HG02588 (cell line): ENCODE measurements at regions not wholly inside any gene's neighbourhood (a gene's known extent, or its start where the extent isn't known, plus 50 kb on each side); places are given as distances from the start of the nearest gene placed in this dataset.
"Not testable (repeated sequence)": the region's sequence is repeated elsewhere in the genome, so short reads cannot be mapped to it uniquely, and the experiment has no call there.

ENCODE experiments used
- ATAC-seq: cut with Tn5 transposase; IDR thresholded peaks from one replicate; pipeline ENCODE4 v1.9.1; 2021; ENCODE audit warnings: mild to moderate bottlenecking, moderate library complexity; ENCODE audit not compliant: unreplicated experiment

DNA sequence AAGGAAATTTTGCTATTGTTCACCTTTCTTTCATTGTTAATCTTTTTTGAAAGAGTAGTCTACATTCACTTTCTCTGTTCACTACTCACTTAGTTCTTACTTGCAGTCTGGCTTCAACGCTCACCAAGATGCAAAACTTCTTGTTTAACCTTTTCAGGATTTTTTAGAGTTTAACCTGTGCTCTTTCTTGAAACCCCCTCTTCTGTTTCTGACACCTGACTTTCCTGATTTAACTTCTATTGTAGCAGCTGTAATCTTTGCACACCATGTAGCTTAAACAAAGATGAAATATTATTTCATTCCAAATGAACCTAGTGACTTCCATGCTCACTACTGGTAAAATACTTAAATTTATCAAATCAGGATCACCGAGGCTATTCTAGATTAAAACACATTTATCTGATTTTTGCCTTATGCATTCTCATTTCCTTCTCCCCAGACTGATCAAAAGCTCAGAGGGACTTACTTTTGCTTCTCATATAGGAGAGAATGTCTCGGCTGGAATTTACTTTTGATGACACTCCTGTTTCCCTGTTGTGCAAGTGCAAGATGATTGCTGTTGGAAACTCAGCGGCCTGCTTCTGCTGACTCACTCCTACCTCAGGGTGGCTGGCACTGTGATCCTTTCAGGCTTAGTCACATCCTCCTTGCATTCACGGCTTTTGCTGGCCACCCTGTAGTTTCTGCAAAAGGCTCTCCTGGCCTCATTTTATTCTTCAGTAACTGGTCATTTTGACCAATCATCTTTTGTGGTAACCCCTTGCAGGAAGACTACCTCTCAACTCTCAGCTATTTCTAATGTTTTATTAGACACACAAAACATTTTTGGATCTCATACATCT, 109.3 kb upstream of the IFNE start:
- ATAC-seq: no peak

DNA sequence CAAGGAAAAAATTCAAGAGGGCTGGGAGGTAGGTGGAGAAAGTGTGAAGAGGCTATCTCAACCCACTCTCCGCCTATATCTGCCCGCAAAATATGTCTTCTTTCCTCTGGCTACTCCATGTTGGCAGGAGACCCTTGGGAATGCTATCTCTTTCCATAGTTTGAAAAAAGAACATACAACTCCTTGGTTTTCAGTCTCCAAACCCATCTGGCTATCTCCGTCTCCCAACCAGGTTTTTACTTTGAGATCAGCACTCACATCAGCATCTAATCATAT, 109.9 kb upstream of the IFNE start:
- ATAC-seq: no peak

DNA sequence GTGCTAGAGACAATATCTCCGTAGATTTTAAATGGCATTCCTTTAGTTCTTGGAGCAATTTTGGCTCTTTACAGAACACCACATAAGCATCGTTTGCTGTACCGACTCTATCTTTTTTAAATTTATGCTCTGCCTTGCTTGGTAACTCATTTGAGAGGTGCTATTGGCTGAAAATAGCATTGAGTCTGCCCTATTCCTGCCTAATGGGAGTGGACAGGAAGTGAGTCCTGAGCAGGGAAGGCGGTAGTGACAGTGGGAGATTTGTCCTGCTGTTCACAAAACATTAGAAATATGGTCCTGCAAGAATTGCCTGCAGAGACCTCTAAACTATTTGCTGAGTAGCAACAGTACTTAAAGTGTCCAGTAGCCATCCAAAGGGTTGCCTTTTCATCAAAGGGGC, 115.2 kb upstream of the IFNE start:
- no peak for ATAC-seq

DNA sequence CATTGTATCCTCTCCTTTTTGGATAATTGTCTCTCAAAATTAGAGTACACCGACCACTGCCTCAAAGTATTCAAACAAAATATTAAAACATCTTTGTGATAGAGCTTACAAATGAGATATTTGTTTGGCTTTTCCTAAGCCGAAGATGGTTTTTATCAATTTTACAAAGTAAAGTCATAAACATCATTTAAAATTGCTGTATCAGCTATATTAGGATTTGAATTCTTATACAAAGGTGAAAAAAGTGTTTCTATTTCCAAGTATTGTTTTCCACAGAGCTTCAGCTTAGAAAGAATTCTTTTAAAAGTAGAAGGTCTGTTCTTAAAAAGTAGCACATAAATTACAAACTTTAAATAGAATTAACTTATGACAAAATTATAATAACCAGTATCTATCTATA, 116.6 kb upstream of the IFNE start:
- no peak for ATAC-seq

DNA sequence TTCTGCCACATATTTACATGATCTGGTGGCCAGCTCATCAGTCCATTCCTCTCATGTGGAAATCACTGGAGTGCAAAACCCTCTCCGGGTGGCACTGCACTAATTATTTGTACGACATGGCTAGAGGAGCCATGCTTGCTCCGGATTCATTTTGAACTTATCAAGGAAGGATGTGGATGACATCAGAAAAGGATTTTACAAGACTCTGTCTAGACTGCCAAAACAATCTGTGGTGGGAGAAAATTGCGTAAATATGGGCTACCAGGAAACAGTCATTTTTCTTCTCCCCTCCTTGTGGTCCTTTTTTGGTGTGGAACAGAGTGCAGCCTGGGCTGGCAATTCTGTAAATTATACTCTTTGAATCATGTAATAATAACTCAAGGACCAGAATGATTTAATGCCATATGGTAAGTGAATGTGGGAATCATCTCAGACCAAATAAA, 123.4 kb upstream of the IFNE start:
- ATAC-seq: no peak

DNA sequence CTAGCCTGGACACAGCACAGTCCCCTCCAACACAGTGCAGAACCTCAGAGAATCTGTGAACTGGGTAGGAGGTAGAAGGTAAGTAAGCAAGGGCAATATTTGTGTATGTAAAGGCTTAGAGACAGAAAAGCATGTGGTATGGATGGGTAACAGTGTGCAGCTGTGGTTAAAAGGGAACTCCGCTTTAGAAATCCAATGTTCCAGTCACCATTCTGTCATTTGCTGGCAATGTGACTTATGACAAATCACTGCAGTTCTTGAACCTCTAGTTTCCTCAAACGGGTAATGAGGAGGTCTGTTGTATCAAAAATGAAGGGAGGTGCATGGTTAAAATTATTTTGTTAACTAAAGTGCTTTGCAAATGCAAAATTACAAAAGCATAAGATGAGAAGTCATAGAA, 125.5 kb upstream of the IFNE start:
- ATAC-seq: no peak

DNA sequence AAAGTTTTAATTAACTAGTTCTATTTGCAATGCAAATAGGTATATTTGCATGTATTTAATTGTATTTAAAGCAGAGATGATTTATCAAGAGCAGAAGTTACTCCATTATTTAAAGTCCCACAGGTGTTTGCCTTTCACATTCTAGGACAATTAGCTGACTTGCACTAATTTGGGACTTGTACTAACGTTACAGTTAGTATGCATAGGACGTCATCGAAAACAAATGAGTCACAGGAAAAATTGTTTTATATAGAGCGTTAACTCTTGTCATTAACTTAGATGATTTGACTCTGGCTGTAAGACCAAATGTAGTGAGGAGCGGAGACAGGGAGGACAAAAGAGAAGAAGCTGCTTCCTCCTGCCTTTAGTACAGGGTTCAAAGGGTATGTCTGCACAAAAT, 126.1 kb upstream of the IFNE start:
- no peak for ATAC-seq

DNA sequence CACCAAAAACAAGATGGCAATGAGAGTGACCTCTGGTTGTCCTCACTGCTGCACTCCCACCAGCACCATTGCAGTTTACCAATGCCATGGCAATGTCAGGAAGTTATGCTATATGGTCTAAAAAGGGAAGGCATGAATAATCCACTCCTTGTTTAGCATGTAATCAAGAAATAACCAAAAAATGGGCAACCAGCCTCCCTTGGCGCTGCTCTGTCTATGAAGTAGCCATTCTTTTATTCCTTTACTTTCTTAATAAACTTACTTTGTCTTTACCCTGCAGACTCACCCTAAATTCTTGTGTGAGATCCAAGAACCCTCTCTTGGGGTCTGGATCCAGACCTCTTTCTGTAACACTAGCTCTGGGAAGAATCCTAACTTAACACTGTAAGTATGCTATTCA, 127.4 kb upstream of the IFNE start:
- no peak for ATAC-seq

DNA sequence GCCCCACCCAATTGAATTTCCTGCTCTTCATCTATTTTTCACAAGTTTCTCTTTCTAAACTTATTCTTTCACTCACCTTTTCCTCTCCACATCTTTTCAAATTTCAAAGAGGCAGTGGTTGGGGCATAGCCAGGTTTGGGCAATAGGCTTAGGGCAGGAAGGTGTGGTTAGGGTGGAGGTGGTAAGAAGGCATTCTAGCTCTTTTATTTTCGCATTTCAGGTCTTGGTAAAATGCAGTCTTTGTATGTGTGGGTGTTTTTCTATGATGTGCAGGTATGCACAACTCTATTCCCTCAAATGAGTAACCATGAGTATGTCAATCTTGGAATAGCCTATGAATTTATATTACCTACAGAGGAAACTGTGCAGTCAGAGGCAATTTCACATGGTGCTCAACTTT, 129.8 kb upstream of the IFNE start:
- no peak for ATAC-seq

DNA sequence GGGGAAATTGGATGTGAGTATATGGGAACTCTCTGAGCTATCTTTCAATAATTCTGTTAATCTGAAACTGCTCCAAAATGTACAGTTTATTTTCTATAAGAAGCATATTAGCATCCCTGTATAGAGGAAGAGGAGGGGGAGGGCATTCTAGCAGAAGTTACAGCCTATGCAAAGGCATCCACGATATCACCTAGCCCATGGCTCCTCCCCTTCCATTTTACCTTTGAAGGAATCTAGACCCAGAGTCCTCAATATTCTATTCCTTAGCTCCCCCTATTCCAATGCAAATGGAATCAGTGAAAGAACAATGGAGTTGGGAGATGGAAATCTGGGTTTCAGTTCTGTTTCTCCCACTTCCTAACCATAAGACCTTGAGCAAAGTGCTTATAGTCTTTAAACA, 132.9 kb upstream of the IFNE start:
- ATAC-seq: no peak

DNA sequence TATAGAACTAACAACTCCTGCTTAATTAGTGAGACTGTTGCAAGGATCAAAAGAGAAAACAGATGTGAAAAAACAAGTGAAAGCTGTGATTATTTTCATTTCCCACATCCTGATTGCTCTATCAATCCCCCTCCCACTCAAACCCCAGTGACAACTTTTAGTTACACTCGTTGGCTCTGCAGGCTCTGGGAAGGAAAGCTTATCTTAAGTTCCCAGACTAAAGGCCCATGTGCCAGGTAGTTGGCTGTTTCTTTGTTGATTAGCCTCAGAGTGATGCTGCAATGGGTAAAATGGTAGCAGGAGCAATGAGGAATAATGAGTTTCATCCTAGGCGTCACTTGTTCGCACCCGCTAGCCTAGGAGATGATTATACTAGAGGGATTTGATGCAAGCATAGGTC, 133.3 kb upstream of the IFNE start:
- ATAC-seq: no peak

DNA sequence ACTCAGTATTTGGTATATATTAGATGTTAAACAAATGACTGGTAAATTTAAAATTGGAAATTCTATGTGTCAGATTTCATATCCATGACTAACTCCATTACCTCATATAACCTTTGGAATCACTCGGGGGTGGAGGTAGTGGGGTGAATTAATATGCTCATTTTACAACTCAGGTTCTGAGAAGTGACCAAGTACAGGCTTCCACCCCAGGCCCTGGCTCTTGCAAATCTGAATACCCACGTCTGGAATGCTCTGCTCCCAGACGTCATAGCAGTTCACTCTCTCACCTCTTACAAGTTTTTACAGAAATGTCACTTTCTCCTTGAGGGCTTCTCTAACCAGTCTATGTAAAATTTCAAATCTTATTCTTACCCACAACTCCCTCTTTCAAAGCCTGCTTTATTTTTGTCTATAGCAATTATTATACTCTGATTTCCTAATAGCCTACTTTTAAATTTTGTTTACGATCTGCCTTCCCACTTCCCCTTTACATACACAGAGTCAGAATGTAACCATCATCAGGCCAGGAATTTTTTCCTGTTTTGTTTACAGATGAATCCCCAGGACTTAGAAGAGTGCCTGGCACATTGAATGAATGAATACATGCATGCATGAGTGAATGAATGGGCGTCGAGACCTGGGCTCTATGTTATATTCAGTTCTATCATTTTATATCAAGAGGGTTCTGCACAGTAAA, 134.1 kb upstream of the IFNE start:
- ATAC-seq: no peak

DNA sequence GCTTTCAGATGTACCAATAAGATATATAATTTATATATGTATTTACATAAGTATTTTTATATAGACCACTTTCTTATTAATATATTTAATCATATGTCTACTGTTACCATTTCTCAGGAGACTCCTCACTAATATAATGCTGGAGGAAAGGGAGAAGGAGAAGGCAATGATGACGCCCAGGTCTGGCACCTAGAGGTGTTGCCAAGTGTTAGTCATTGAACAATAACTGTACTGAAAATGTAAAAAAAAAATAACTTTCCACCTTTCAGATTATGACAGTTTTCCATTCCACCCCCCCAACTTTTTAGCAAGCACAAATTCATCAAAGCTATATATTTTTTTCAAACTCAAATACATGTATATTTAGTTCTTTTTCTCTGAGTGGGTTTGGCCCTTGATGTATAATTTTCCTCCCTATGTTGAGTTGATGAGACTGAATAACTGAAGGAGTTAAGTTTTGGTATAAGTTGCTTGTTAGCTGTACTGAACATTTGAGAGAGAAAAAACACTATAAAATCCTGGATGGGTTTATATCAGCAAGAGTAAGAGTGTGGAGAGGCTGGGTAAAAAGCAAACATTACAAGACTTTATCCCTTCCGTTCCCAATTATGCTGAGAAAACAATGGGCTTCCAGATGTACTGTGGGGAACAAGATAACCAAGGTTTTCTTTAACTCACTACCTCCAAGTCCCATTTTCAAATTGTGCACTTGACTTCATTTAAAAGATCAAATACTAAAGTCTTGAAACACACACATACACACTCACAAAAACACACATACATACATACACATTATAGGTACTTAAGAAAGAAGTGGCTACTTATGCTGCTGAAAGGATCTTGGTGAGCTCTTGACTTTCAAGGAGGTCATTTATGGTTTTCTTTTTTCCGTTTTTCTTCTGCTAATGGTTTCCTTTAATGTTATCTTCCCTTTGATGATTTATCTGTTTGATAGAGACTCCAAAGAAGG, 142.8 kb upstream of the IFNE start:
- ATAC-seq: no peak

DNA sequence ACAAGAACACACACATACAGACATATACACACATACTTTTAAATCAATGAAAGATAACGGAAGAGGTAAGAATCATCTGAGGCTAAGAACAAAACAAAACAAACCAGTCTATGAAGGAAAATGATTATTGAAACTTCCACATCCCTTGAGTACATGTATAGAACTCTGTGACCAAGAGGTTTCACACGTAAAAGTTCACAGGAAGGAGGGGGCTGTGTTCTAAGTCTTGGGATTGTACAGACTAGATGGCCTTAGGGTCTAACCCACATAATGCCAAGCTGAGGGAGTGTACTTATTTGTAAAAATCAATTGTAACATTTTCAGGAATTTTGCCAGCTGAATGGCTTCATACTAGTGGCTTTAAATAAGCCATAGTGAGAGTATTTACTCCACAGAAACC, 144.4 kb upstream of the IFNE start:
- no peak for ATAC-seq

DNA sequence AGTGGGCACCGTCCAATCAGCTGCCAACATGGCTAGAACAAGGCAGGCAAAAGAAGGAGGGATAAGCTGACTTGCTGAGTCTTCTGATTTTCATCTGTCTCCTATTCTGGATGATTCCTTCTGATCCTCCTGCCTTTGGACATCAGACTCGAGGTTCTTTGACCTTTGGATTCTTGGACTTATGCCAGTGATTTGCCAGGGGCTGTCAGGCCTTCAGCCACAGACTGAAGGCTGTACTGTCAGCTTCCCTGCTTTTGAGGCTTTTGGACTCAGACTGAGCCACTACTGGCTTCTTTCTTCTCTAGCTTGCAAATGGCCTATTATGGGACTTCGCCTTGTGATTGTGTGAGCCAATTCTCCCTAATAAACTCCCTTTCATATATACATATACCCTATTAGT, 146.8 kb upstream of the IFNE start:
- not testable (repeated sequence) for ATAC-seq

DNA sequence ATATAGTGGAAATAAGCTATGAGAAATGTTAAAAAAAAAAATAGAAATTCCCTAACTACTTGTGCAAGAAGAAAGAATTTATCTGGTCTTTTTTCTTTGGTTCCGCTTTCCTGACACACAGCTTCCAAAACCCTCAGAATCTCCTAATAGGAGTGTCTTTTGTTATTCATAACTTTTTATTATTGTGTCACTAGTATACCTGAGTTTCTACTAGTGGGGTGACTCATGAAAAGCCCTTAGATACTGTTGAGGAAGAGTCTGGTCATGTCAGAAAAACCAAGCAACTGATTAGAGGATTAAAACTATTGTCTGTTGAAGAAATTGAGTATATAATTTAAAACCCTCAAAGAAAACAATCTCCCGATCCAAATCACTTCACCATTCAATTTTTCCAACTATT, 152.8 kb upstream of the IFNE start:
- no peak for ATAC-seq

DNA sequence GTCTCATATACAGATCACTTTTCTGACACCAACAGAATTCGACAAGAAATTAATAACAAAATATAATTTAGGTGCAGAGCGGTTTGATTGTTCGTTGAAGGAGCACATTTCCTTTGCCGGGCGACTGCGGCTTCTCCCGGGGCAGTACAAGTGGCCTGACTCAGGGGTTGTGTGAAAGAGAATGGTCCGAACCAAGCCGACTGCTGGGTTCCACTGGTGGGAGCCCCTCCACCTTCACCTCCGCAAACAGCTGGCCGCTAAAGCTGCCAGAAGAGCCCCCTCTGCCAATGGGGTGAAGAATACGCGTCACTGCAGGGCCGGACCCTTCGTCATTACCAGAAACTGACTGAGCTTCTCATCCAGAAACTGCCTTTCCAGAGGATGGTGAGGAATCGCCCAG, 156.0 kb upstream of the IFNE start:
- no peak for ATAC-seq

DNA sequence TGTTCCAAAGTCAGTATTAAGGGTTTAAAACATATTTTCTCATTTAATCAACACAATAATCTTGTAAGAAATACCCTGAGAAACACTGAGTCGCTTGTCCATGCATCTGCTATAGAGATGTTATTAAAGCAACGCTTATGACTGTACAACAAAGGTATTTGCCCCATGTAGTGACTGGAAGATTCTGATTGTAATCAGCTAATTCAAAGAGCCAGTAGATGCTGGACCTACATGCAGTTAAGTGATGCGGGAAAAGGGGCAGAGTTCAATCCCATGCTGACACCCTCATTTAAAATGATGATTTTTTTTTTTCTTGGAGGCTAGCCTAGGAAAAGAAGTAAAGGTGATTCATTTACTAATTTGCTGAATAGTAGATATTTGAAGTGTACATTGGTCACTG, 149.3 kb upstream of the MTAP start:
- ATAC-seq: no peak

DNA sequence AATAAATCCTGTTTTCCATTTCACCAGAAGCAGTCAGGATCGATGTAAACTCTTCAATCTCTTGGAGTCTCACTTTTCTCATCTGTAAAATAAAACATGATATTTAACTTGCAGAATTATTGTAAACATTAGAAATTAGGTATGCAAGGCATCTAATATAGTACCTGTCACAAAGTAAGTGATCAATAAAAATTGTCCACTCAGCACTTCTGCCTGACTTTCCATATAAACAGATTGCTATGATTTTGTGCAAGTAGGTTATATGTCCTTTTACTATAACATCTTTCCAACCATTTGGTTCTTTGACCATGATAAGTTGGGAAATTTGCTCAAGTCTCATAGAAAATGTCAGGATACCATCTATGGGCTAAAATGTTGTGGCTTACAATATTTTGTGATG, 148.8 kb upstream of the MTAP start:
- no peak for ATAC-seq

DNA sequence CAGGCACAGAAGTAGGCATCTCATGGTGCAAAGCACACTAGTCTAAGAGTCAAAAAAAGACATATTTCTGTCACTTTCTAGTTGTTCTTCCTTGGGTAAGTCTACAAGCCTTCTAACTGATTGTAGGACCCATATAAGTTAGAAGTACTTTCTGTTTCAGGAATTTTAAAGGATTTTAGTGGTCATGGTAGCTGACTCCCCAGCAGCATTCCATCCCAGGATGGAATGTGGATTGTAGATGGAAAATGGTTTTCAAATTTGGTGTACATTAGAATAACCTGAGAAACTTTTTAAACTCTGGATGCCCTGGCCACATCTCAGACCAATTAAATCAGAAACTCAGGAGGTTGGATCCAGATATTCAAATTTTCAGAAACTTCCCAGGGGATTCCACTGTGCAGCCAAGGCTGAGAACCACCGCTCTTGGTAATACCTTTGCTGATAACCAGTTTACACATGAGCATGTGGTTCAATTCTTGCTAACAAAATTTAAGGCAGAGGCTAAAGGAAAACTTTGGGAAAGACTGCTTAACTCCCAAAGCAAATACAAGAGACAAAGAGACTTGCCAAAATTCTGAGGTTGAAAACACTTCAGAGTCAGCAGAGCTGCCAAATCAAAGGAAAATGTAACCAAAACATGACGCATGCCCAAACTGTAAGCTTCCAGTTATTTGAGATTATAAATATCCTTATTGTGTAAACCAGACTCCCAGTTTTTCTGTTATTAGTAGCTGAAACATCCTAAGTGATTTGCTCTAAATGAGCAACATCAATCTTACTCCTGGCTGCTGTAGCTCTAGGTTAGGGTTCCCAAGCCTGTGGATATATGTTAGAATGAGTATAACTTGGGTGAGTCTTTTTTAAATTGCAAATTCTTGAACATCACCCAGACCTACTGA, 145.4 kb upstream of the MTAP start:
- no peak for ATAC-seq
